Mesendoderm (in vitro differentiated cells): ENCODE measurements at regions not wholly inside any gene's neighbourhood (a gene's known extent, or its start where the extent isn't known, plus 50 kb on each side); places are given as distances from the start of the nearest gene placed in this dataset.

ENCODE experiments used
- DNase-seq: peaks from one replicate; pipeline ENCODE4 v3.0.0; 2013
- H2AK5ac ChIP-seq: 2 replicates; pipeline ENCODE4 v1.6.1; 2013; ENCODE audit warnings: low read length, inconsistent platforms
- H2BK120ac ChIP-seq: 2 replicates; pipeline ENCODE4 v1.6.1; 2013; ENCODE audit warnings: low read depth, mild to moderate bottlenecking, low read length, moderate library complexity, mixed read lengths
- H2BK15ac ChIP-seq: replicated peaks from 2 replicates; pipeline ENCODE4 v1.6.1; 2013; ENCODE audit warnings: low read depth, mild to moderate bottlenecking, moderate library complexity
- H2BK5ac ChIP-seq: 2 replicates; pipeline ENCODE4 v1.6.1; 2013; ENCODE audit warnings: low read length, inconsistent platforms
- H3K18ac ChIP-seq: 2 replicates; pipeline ENCODE4 v1.6.1; 2013; ENCODE audit warnings: mild to moderate bottlenecking, low read length, mixed read lengths
- H3K23ac ChIP-seq: one replicate; pipeline ENCODE4 v1.6.1; 2013; ENCODE audit warnings: low read length
- H3K27ac ChIP-seq: 2 replicates; pipeline ENCODE4 v1.5.1; 2013; ENCODE audit warnings: low read depth, mild to moderate bottlenecking, inconsistent platforms, low read length, moderate library complexity
- H3K27me3 ChIP-seq: 2 replicates; pipeline ENCODE4 v1.6.1; 2013; ENCODE audit warnings: low read length, control low read depth, mild to moderate bottlenecking, inconsistent platforms; ENCODE audit not compliant: insufficient read depth, poor library complexity
- H3K36me3 ChIP-seq: 2 replicates; pipeline ENCODE4 v1.6.1; 2013; ENCODE audit warnings: low read length, inconsistent platforms; ENCODE audit not compliant: control insufficient read depth, insufficient read depth
- H3K4ac ChIP-seq: one replicate; pipeline ENCODE4 v1.6.1; 2013; ENCODE audit warnings: low read depth, mild to moderate bottlenecking, low read length, moderate library complexity
- H3K4me1 ChIP-seq: 2 replicates; pipeline ENCODE4 v1.6.1; 2013; ENCODE audit warnings: low read depth, low read length, inconsistent platforms; ENCODE audit not compliant: control insufficient read depth
- H3K4me2 ChIP-seq: 2 replicates; pipeline ENCODE4 v1.6.1; 2013; ENCODE audit warnings: low read length
- H3K4me3 ChIP-seq: 2 replicates; pipeline ENCODE4 v1.5.1; 2013; ENCODE audit warnings: mild to moderate bottlenecking, low read length
- H3K56ac ChIP-seq: one replicate; pipeline ENCODE4 v1.6.1; 2013; ENCODE audit warnings: low read length
- H3K79me1 ChIP-seq: 2 replicates; pipeline ENCODE4 v1.6.1; 2013; ENCODE audit warnings: low read length, inconsistent platforms
- H3K79me2 ChIP-seq: 2 replicates; pipeline ENCODE4 v1.6.1; 2013; ENCODE audit warnings: mild to moderate bottlenecking, low read length; ENCODE audit not compliant: control insufficient read depth, insufficient read depth
- H3K9ac ChIP-seq: 2 replicates; pipeline ENCODE4 v1.6.1; 2013; ENCODE audit warnings: low read length, inconsistent platforms
- H4K5ac ChIP-seq: one replicate; pipeline ENCODE4 v1.6.1; 2013; ENCODE audit warnings: low read length
- H4K8ac ChIP-seq: one replicate; pipeline ENCODE4 v1.6.1; 2013; ENCODE audit warnings: low read depth, mild to moderate bottlenecking, control low read depth, low read length, moderate library complexity
- WGBS: extraction: QIAGEN DNeasy Blood & Tissue Kit; methylation state at CpG from one replicate; pipeline ENCODE4 v1.1.7; 2013; ENCODE audit warnings: low lambda C conversion rate, missing lambda C conversion rate; ENCODE audit not compliant: insufficient coverage; ENCODE audit errors: extremely low coverage; 5-methylcytosine and 5-hydroxymethylcytosine counted together

DNA sequence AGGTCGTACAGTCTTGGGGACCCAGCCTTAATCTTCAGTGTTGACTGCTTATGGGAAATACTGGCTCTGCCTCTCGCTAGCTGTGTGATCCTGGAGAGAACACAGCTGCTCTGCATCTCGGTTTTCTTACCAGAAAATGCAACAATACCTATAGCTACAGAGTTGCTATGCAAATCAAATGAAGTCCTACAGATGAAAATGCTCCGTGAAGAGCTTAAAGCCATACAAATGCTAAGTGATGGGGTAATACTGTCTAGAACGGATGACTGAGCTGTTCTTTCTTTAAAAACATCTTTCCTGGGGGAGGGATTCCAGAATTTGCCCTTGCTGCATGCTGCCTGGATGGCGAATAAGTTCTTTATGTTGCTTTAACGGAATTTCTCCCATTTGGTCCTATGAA is 132.0 kb downstream of the ZBTB18 start:
- no peak overlapping the region for H2BK120ac ChIP-seq
- H4K5ac ChIP-seq = no peak overlapping the region
- H3K18ac ChIP-seq = no peak overlapping the region
- H2BK5ac ChIP-seq = no peak overlapping the region
- no peaks in the 10 kb centered on the region for H3K79me1 ChIP-seq
- H3K9ac ChIP-seq = no peak overlapping the region
- H4K8ac ChIP-seq = no peak overlapping the region
- no peaks in the 10 kb centered on the region for H3K36me3 ChIP-seq
- H2AK5ac ChIP-seq = no peak overlapping the region
- H3K79me2 ChIP-seq = no peaks in the 10 kb centered on the region
- no peak overlapping the region for H3K4ac ChIP-seq
- no peak overlapping the region for H3K4me2 ChIP-seq
- H3K27me3 ChIP-seq = no peaks in the 10 kb centered on the region
- no peaks in the 10 kb centered on the region for H3K4me1 ChIP-seq
- WGBS = no CpG with 5 or more reads among the region's 7 CpGs
- H2BK15ac ChIP-seq = no peak overlapping the region
- no peak overlapping the region for H3K23ac ChIP-seq
- no peak overlapping the region for H3K4me3 ChIP-seq
- no peak for DNase-seq
- H3K56ac ChIP-seq = no peak overlapping the region
- H3K27ac ChIP-seq = no peak overlapping the region

DNA sequence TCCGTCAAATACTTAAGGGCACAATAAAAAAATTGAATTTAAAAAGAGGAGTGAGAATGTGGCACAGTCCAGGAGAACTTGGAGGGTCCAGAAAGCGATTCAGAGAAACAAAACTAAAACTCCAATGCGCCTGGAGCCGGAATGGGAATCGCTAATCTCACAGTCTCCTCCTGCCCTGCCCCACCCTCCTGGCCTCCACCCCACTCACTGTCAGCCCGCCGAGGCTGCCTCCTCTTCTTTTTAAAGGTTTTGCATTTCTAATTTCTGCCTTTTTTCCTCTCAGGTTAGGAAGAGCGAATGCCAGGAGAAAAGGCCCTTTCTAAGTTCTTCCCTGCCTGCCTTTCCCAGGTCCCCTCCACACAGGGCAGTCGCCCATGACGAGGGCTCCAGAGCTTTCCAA is 135.3 kb downstream of the ZBTB18 start:
- no peaks in the 10 kb centered on the region for H3K79me2 ChIP-seq
- no CpG with 5 or more reads among the region's 10 CpGs for WGBS

DNA sequence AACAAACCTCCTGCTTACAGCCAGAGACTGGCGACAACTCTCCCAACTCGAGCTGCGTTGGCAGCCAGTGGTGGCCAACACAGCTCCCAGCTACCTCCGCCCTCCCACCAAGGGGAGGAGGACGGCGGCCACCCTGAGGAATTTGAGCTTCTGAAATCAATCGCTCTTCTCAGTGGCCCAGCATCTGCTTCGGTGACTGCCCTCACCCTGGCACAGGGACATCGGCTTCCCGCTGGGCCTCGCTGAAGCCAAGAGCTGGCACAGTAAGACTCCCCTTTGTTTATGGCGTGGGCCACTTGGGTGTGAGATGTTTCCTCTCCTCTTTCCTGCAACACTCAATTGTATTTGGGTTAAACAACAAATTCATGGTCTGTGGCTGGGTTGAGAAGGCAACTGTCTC is 136.2 kb downstream of the ZBTB18 start:
- no peaks in the 10 kb centered on the region for H3K79me1 ChIP-seq
- no peak overlapping the region for H3K4me3 ChIP-seq
- no CpG with 5 or more reads among the region's 12 CpGs for WGBS
- H3K4me2 ChIP-seq = no peak overlapping the region
- H3K56ac ChIP-seq = no peak overlapping the region
- H3K4me1 ChIP-seq = no peaks in the 10 kb centered on the region
- H2BK120ac ChIP-seq = no peak overlapping the region
- no peaks in the 10 kb centered on the region for H3K79me2 ChIP-seq
- H2BK5ac ChIP-seq = no peak overlapping the region
- H3K23ac ChIP-seq = no peak overlapping the region
- no peak for DNase-seq
- no peak overlapping the region for H3K9ac ChIP-seq
- H4K5ac ChIP-seq = no peak overlapping the region
- H4K8ac ChIP-seq = no peak overlapping the region
- no peak overlapping the region for H2AK5ac ChIP-seq
- no peaks in the 10 kb centered on the region for H3K27me3 ChIP-seq
- H3K4ac ChIP-seq = no peak overlapping the region
- H3K18ac ChIP-seq = no peak overlapping the region
- H3K27ac ChIP-seq = no peak overlapping the region
- no peaks in the 10 kb centered on the region for H3K36me3 ChIP-seq
- H2BK15ac ChIP-seq = no peak overlapping the region

More for the DNA sequence above, 135.3 kb downstream of the ZBTB18 start:
- Histone ChIP-seq H3K4me2 (no peak overlapping the region), H3K36me3 (no peaks in the 10 kb centered on the region), H2BK15ac (no peak overlapping the region), H3K4me3 (no peak overlapping the region), H2BK5ac (no peak overlapping the region), H3K9ac (no peak overlapping the region), H3K27ac (no peak overlapping the region), H3K23ac (no peak overlapping the region), H4K5ac (no peak overlapping the region), H3K4ac (no peak overlapping the region), H4K8ac (no peak overlapping the region), H3K4me1 (no peaks in the 10 kb centered on the region), H3K18ac (no peak overlapping the region), H3K27me3 (no peaks in the 10 kb centered on the region), H2BK120ac (no peak overlapping the region), H2AK5ac (no peak overlapping the region), H3K79me1 (no peaks in the 10 kb centered on the region), H3K56ac (no peak overlapping the region)
- DNase-seq = no peak

DNA sequence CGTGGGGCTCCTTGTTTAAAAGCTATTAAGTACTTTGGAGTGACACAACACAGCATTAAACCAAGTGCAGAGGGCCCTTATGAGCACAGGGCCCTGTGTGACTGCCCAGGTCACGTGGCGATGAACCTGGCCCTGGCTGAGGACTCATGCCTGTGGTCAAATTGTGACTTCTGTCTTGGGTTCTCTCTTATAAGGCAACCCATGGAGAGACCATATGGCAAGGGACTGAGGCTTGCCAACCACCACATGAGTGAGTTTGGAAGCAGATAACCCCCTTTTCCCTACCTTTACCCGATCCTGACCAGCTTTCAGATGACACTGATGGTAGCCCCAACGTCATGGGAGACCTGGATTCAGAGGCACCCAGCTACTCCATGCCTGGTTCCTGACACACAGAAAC is 140.5 kb downstream of the ZBTB18 start:
- Histone ChIP-seq H3K27me3 (no peaks in the 10 kb centered on the region), H3K36me3 (no peaks in the 10 kb centered on the region), H3K18ac (no peak overlapping the region), H3K4me2 (no peak overlapping the region), H3K9ac (no peak overlapping the region), H2AK5ac (no peak overlapping the region), H3K27ac (no peak overlapping the region), H2BK15ac (no peak overlapping the region), H4K5ac (no peak overlapping the region), H3K4ac (no peak overlapping the region), H3K4me1 (no peaks in the 10 kb centered on the region), H3K79me1 (no peaks in the 10 kb centered on the region), H3K56ac (no peak overlapping the region), H2BK120ac (no peak overlapping the region), H4K8ac (no peak overlapping the region), H3K23ac (no peak overlapping the region), H3K79me2 (no peaks in the 10 kb centered on the region), H3K4me3 (no peak overlapping the region), H2BK5ac (no peak overlapping the region)
- DNase-seq = no peak
- no CpG with 5 or more reads among the region's 5 CpGs for WGBS

DNA sequence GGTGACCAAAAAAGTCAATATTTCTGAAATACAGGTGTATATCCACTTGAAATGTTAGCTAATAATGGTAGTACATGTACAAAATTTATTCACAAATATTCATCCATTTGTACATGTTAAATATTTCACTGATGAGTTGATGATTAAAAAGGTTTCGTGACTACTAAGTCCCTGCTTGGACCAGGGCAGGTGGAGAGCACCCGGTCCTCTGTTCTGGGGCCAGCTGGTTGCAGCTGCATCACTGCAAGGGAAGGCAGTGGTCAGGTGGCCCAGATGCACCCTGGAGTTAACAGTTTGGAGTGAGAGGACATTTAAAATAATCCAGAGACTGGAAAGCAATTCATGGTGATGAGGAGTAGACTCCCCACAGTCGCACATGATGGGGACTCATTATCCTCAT is 141.2 kb downstream of the ZBTB18 start:
- no peak overlapping the region for H3K23ac ChIP-seq
- no peak overlapping the region for H3K4me3 ChIP-seq
- H3K36me3 ChIP-seq = no peaks in the 10 kb centered on the region
- H2AK5ac ChIP-seq = no peak overlapping the region
- no peak overlapping the region for H4K8ac ChIP-seq
- no peak overlapping the region for H4K5ac ChIP-seq
- H3K4me2 ChIP-seq = no peak overlapping the region
- H3K27me3 ChIP-seq = no peaks in the 10 kb centered on the region
- H3K4ac ChIP-seq = no peak overlapping the region
- H3K4me1 ChIP-seq = no peaks in the 10 kb centered on the region
- no peaks in the 10 kb centered on the region for H3K79me1 ChIP-seq
- no peaks in the 10 kb centered on the region for H3K79me2 ChIP-seq
- no peak overlapping the region for H2BK15ac ChIP-seq
- no peak overlapping the region for H3K56ac ChIP-seq
- H3K27ac ChIP-seq = no peak overlapping the region
- no peak overlapping the region for H3K18ac ChIP-seq
- H3K9ac ChIP-seq = no peak overlapping the region
- H2BK5ac ChIP-seq = no peak overlapping the region
- no peak for DNase-seq
- H2BK120ac ChIP-seq = no peak overlapping the region
- WGBS = no CpG with 5 or more reads among the region's 3 CpGs

DNA sequence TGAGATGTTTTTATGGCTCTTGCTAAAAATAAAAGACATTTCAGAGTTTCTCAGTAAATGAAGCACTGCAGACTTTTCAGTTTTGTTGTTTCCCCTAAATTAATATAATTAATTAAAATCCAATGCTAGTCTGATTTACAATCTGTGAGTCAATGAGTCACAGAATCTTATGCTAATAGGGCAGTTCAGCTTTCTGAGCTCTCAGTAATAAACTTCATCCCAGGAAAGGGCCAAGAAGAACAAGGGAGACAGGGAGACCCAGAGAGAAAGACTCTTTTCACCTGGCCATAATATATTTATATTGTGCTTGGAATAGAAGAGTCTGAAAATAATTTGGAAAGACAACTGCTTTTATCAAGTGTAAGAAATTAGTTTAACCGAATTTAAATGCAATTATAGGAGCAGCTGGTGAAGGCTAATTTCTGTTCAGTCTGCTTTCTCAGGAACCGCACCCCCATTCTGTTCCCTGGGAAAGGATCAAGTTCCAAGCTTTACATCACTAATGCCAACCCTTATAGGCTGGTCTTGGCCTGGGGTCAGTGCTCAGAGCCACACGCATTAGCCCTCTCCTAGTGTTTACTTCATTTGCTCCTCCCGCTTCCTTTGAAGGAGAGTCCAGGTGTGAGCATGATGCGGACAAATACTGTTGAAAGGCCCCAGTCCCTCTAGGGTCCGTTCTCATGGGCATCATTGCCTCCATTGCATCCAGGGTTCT is 145.6 kb downstream of the ZBTB18 start:
- DNase-seq = no peak
- Histone ChIP-seq H3K4ac (no peak overlapping the region), H3K4me2 (no peak overlapping the region), H3K23ac (no peak overlapping the region), H4K8ac (no peak overlapping the region), H2BK120ac (no peak overlapping the region), H2BK5ac (no peak overlapping the region), H2BK15ac (no peak overlapping the region), H3K79me1 (no peaks in the 10 kb centered on the region), H4K5ac (no peak overlapping the region), H3K18ac (no peak overlapping the region), H3K27ac (no peak overlapping the region), H3K79me2 (no peaks in the 10 kb centered on the region), H3K4me3 (no peak overlapping the region), H3K4me1 (no peaks in the 10 kb centered on the region), H2AK5ac (no peak overlapping the region), H3K27me3 (no peaks in the 10 kb centered on the region), H3K36me3 (no peaks in the 10 kb centered on the region), H3K56ac (no peak overlapping the region), H3K9ac (no peak overlapping the region)
- no CpG with 5 or more reads among the region's 6 CpGs for WGBS
